ENCODE measurements at regions not wholly inside any gene's neighbourhood (a gene's known extent, or its start where the extent isn't known, plus 50 kb on each side); places are given as distances from the start of the nearest gene placed in this dataset.

GRCh38 chr6:119862719-119863118, 513.2 kb upstream of the MAN1A1 start:
- no peaks in the 10 kb centered on the region for H3K27me3 ChIP-seq (ENCODE audit: insufficient read depth, poor library complexity, severe bottlenecking)
- no peak overlapping the region for H3K27ac ChIP-seq (replicated peaks)
- no peak overlapping the region for H3K4me3 ChIP-seq (replicated peaks; ENCODE audit: insufficient read depth, low read length)
- TF ChIP-seq POLR2AphosphoS5 (IDR thresholded peaks at IDR 0.05; ENCODE audit: low read depth) (no peak), CTCF (IDR thresholded peaks at IDR 0.05; ENCODE audit: insufficient read depth, low read length) (no peak), SPI1 (IDR thresholded peaks at IDR 0.05; ENCODE audit: borderline replicate concordance, low read depth) (no peak), REST (IDR thresholded peaks at IDR 0.05; ENCODE audit: insufficient replicate concordance, low read depth) (no peak), GABPA (IDR thresholded peaks at IDR 0.05; ENCODE audit: low read depth) (no peak)
- DNase-seq (ENCODE audit: low read depth in 1 of 2, low spot score in 1 of 2): no peak

GRCh38 chr6:119858901-119859300, 509.3 kb upstream of the MAN1A1 start:
- DNase-seq (ENCODE audit: low read depth in 1 of 2, low spot score in 1 of 2): no peak
- H3K27ac ChIP-seq (replicated peaks): no peak overlapping the region

GRCh38 chr6:119856136-119856535, 506.6 kb upstream of the MAN1A1 start:
- Histone ChIP-seq H3K27me3 (ENCODE audit: insufficient read depth, poor library complexity, severe bottlenecking) (no peaks in the 10 kb centered on the region), H3K4me3 (replicated peaks; ENCODE audit: insufficient read depth, low read length) (no peak overlapping the region), H3K27ac (replicated peaks) (no peak overlapping the region)
- DNase-seq (ENCODE audit: low read depth in 1 of 2, low spot score in 1 of 2): no peak
- TF ChIP-seq POLR2AphosphoS5 (IDR thresholded peaks at IDR 0.05; ENCODE audit: low read depth): no peak
- TF ChIP-seq REST (IDR thresholded peaks at IDR 0.05; ENCODE audit: insufficient replicate concordance, low read depth): no peak
- no peak for TF ChIP-seq SPI1 (IDR thresholded peaks at IDR 0.05; ENCODE audit: borderline replicate concordance, low read depth)
- TF ChIP-seq GABPA (IDR thresholded peaks at IDR 0.05; ENCODE audit: low read depth): no peak
- no peak for TF ChIP-seq CTCF (IDR thresholded peaks at IDR 0.05; ENCODE audit: insufficient read depth, low read length)

More at GRCh38 chr6:119858901-119859300, 509.3 kb upstream of the MAN1A1 start:
- H3K4me3 ChIP-seq (replicated peaks; ENCODE audit: insufficient read depth, low read length): no peak overlapping the region
- no peaks in the 10 kb centered on the region for H3K27me3 ChIP-seq (ENCODE audit: insufficient read depth, poor library complexity, severe bottlenecking)
- TF ChIP-seq CTCF (IDR thresholded peaks at IDR 0.05; ENCODE audit: insufficient read depth, low read length): no peak
- no peak for TF ChIP-seq POLR2AphosphoS5 (IDR thresholded peaks at IDR 0.05; ENCODE audit: low read depth)
- no peak for TF ChIP-seq REST (IDR thresholded peaks at IDR 0.05; ENCODE audit: insufficient replicate concordance, low read depth)
- no peak for TF ChIP-seq SPI1 (IDR thresholded peaks at IDR 0.05; ENCODE audit: borderline replicate concordance, low read depth)
- TF ChIP-seq GABPA (IDR thresholded peaks at IDR 0.05; ENCODE audit: low read depth): no peak

All from HL-60 (cell line).